Thyroid gland (tissue), 4 donors: ENCODE measurements at regions not wholly inside any gene's neighbourhood (a gene's known extent, or its start where the extent isn't known, plus 50 kb on each side); places are given as distances from the start of the nearest gene placed in this dataset.

Source experiments
- DNase-seq, 2 donors: peaks; one replicate each; pipeline ENCODE4 v3.0.0-alpha.2; 2019
- H3K27ac ChIP-seq, 3 donors: fragments of 200-600 bp; sonication (generic); 1 replicate in 2 of 3; 2 replicates in 1 of 3; pipeline ENCODE4 v1.5.1; 2016 to 2019; ENCODE audit warnings: mild to moderate bottlenecking in 1 of 3, moderate library complexity in 1 of 3
- H3K27me3 ChIP-seq: fragments of 200-600 bp; sonication (generic); one replicate; pipeline ENCODE4 v1.5.1; 2019
- H3K36me3 ChIP-seq, 2 donors: fragments of 200-600 bp; sonication (generic); one replicate each; pipeline ENCODE4 v1.5.1; 2016 to 2019
- H3K4me1 ChIP-seq, 2 donors: fragments of 200-600 bp; sonication (generic); one replicate each; pipeline ENCODE4 v1.5.1; 2017 to 2019
- H3K4me3 ChIP-seq, 3 donors: fragments of 200-600 bp; sonication (generic); replicated peaks in 1 of 3; 1 replicate in 2 of 3; 2 replicates in 1 of 3; pipeline ENCODE4 v1.5.1; 2016; ENCODE audit warnings: mild to moderate bottlenecking in 1 of 3
- H3K9me3 ChIP-seq: fragments of 200-600 bp; sonication (generic); one replicate; pipeline ENCODE4 v1.5.1; 2017
- POLR2A ChIP-seq, 2 donors: fragments of 450-650 bp; IDR thresholded peaks; one replicate each; pipeline ENCODE4 v1.6.1; 2017; ENCODE audit warnings: antibody characterized with exemption in 2 of 2, mild to moderate bottlenecking in 2 of 2, moderate library complexity in 1 of 2
- WGBS, 2 donors: methylation state at CpG; one replicate each; pipeline ENCODE4 v1.1.5; 2017; 5-methylcytosine and 5-hydroxymethylcytosine counted together
- intact Hi-C: fragments of 100-400 bp; cut with DNase I; formaldehyde crosslinking; loops from one replicate; pipeline ENCODE4 v1.15.1; 2023
- TF ChIP-seq, protein P1 (sequence below), 6 experiments: fragments of 200-600 bp in 3 of 6; fragments of 450-650 bp in 3 of 6; sonication (generic) in 3 of 6; IDR thresholded peaks; one replicate each; pipeline ENCODE4 v1.5.1; 2016 to 2019; ENCODE audit warnings: antibody characterized with exemption in 6 of 6, mild to moderate bottlenecking in 2 of 6, inconsistent platforms in 1 of 6, moderate library complexity in 1 of 6

DNA sequence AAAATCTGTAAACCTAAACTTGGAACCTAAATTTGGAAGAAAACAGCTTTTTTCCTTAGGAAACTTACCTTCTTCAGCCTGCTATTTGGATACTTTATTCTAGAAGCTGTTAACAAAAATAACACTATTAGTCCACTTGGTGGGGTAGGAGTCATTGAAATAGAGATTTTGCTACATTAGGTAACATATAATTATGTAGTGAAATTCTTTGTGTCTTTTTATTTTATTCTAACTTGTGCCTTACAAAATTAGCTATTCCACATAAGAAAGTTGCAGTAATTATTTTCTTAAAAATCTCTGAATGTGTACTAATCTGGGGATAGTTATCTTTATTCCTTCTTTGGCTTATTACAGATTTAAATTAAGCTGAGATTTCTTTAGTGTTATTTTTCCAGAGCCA is 360.4 kb upstream of the ROBO2 start:
- Histone ChIP-seq H3K4me3 (no peak overlapping the region), H3K4me1 (no peaks in the 10 kb centered on the region), H3K27me3 (no peaks in the 10 kb centered on the region), H3K27ac (no peak overlapping the region), H3K9me3 (no peaks in the 10 kb centered on the region), H3K36me3 (no peaks in the 10 kb centered on the region)
- intact Hi-C loops = no loop called here
- no peak for DNase-seq
- TF ChIP-seq, protein P1, sequence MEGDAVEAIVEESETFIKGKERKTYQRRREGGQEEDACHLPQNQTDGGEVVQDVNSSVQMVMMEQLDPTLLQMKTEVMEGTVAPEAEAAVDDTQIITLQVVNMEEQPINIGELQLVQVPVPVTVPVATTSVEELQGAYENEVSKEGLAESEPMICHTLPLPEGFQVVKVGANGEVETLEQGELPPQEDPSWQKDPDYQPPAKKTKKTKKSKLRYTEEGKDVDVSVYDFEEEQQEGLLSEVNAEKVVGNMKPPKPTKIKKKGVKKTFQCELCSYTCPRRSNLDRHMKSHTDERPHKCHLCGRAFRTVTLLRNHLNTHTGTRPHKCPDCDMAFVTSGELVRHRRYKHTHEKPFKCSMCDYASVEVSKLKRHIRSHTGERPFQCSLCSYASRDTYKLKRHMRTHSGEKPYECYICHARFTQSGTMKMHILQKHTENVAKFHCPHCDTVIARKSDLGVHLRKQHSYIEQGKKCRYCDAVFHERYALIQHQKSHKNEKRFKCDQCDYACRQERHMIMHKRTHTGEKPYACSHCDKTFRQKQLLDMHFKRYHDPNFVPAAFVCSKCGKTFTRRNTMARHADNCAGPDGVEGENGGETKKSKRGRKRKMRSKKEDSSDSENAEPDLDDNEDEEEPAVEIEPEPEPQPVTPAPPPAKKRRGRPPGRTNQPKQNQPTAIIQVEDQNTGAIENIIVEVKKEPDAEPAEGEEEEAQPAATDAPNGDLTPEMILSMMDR (IDR thresholded peaks at IDR 0.05) = no peak
- no peak for TF ChIP-seq POLR2A (IDR thresholded peaks at IDR 0.05)

DNA sequence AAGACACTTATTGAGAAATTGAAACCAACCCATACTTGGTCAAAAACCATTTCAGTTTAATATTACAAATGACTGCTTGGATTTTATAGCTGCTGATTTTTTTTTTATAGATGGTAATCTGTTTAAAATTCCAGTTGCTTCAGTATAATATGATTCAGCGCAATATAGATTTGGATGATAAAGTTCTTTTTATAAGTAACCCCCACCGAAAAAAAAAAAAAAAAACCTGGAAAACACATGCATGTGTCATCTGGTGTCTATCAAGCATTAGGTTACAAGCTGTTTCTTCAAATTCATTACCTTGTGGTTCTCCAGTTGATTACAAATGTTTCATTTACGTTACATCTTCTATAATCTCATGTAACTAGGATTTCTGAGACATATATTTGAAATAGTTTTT is 356.6 kb upstream of the ROBO2 start:
- Histone ChIP-seq H3K4me3 (no peak overlapping the region), H3K27ac (no peak overlapping the region), H3K36me3 (no peaks in the 10 kb centered on the region), H3K27me3 (no peaks in the 10 kb centered on the region), H3K9me3 (no peaks in the 10 kb centered on the region), H3K4me1 (no peaks in the 10 kb centered on the region)
- no peak for TF ChIP-seq POLR2A (IDR thresholded peaks at IDR 0.05)
- TF ChIP-seq, protein P1 (IDR thresholded peaks at IDR 0.05) = no peak
- WGBS, 2 donors = 80 to 82% methylated on average over 3 of the region's 3 CpGs
- intact Hi-C loops = no loop called here
- no peak for DNase-seq

DNA sequence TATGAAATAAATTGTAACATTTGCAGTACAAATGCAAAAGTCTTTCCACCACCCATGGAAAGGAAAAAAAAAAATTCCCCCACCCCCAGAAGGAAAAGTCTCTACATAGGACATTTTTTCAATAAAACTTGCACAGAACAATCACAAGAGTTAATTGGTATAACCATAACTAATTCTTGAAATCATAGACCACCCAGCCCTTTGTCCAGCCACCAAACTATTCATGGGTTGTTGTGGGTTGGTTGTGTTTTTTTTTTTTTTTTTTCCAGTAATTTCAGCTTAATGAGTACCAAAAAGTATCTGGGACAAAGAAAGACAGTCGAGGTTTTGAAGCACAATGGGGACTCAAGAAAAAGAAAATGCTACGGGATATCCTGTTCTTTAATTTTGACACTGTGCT is 355.0 kb upstream of the ROBO2 start:
- H3K4me1 ChIP-seq = no peaks in the 10 kb centered on the region
- no peak overlapping the region for H3K27ac ChIP-seq
- no peaks in the 10 kb centered on the region for H3K27me3 ChIP-seq
- TF ChIP-seq, protein P1 (IDR thresholded peaks at IDR 0.05) = no peak
- no peak for TF ChIP-seq POLR2A (IDR thresholded peaks at IDR 0.05)
- no peak for DNase-seq
- no peak overlapping the region for H3K4me3 ChIP-seq
- intact Hi-C loops = no loop called here
- WGBS, 2 donors = 74 to 75% methylated on average over 2 of the region's 2 CpGs
- no peaks in the 10 kb centered on the region for H3K36me3 ChIP-seq
- H3K9me3 ChIP-seq = no peaks in the 10 kb centered on the region

DNA sequence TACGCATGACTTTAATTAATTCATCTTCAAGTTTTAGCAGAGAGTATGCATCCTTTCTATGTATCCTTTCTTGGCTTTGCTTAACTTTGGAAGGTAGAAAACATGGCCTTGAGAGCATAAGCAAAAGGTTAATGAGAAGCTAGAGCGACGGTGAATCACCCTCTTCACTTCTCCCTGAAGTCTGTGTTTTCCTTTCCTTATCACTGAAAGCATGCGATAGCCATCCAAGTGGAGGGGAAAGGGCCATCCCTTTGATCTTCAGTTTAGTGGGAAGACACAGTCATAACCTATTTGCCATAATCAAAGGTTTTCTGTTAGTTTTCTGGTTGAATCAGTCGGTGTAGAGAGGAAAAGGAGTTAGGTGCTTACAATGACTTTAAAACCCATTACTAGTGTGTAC is 354.0 kb upstream of the ROBO2 start:
- H3K36me3 ChIP-seq = no peaks in the 10 kb centered on the region
- 48 to 49% methylated on average over 5 of the region's 5 CpGs for WGBS, 2 donors
- intact Hi-C loops = no loop called here
- H3K27ac ChIP-seq = no peak overlapping the region
- H3K4me3 ChIP-seq = no peak overlapping the region
- TF ChIP-seq POLR2A (IDR thresholded peaks at IDR 0.05) = no peak
- TF ChIP-seq, protein P1 (IDR thresholded peaks at IDR 0.05) = no peak
- H3K9me3 ChIP-seq = no peaks in the 10 kb centered on the region
- no peak for DNase-seq
- H3K27me3 ChIP-seq = no peaks in the 10 kb centered on the region
- H3K4me1 ChIP-seq = no peaks in the 10 kb centered on the region

DNA sequence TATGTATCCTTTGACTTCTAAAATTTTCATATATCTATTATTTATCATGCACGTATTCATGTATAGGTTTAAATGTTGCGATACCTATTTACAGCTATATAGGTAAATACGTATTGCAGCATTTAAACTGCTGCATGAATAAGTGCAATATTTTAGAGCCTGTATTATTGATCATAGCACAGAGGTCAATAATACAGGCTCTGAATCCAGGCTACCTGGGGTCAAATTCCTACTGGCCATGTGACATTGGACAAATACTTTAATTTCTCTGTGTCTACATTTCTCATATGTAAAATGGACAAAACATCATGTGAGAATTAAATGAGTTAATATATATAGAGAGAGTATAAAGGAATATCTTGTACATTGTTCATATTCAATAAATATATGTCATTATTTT is 352.9 kb upstream of the ROBO2 start:
- DNase-seq = no peak
- Histone ChIP-seq H3K4me1 (no peaks in the 10 kb centered on the region), H3K9me3 (no peaks in the 10 kb centered on the region), H3K36me3 (no peaks in the 10 kb centered on the region), H3K27me3 (no peaks in the 10 kb centered on the region), H3K27ac (no peak overlapping the region), H3K4me3 (no peak overlapping the region)
- intact Hi-C loops = no loop called here
- no peak for TF ChIP-seq POLR2A (IDR thresholded peaks at IDR 0.05)
- TF ChIP-seq, protein P1 (IDR thresholded peaks at IDR 0.05) = no peak
- WGBS, 2 donors = 95 to 97% methylated on average over 3 of the region's 3 CpGs
